ENCODE measurements at regions not wholly inside any gene's neighbourhood (a gene's known extent, or its start where the extent isn't known, plus 50 kb on each side); places are given as distances from the start of the nearest gene placed in this dataset.

- TF ChIP-seq ZNF274 (IDR thresholded peaks at IDR 0.05; ENCODE audit: low read depth, low read length) (no peak), YY1 (IDR thresholded peaks at IDR 0.05; ENCODE audit: insufficient read depth, insufficient read length) (no peak)
These were observed 334.7 kb upstream of the KITLG start for GRCh38 chr12:88914967-88915366.
